Osteoblast (primary cell): ENCODE measurements at regions not wholly inside any gene's neighbourhood (a gene's known extent, or its start where the extent isn't known, plus 50 kb on each side); places are given as distances from the start of the nearest gene placed in this dataset.

ENCODE experiments used
- DNase-seq: peaks from one replicate; pipeline ENCODE4 v3.0.0; 2011; ENCODE audit warnings: low spot score, mixed read lengths; ENCODE audit not compliant: insufficient read length; ENCODE audit errors: missing footprints
- H2AFZ ChIP-seq: 2 replicates; pipeline ENCODE4 v1.6.0; 2011; ENCODE audit warnings: mild to moderate bottlenecking, low read length
- H3K27ac ChIP-seq: 2 replicates; pipeline ENCODE4 v1.5.1; 2011; ENCODE audit warnings: mild to moderate bottlenecking, low read depth, low read length, moderate library complexity
- H3K27me3 ChIP-seq: 2 replicates; pipeline ENCODE4 v1.6.0; 2012; ENCODE audit warnings: mild to moderate bottlenecking, control low read depth, inconsistent platforms, low read length, moderate library complexity; ENCODE audit not compliant: insufficient read depth
- H3K36me3 ChIP-seq: 2 replicates; pipeline ENCODE4 v1.5.1; 2011; ENCODE audit warnings: mild to moderate bottlenecking, low read length, control low read depth, moderate library complexity; ENCODE audit not compliant: insufficient read depth
- H3K4me1 ChIP-seq: 2 replicates; pipeline ENCODE4 v1.5.1; 2011; ENCODE audit warnings: mild to moderate bottlenecking, low read length, control low read depth, moderate library complexity; ENCODE audit not compliant: insufficient read depth
- H3K4me2 ChIP-seq: 2 replicates; pipeline ENCODE4 v1.6.0; 2011; ENCODE audit warnings: mild to moderate bottlenecking, low read length; ENCODE audit not compliant: insufficient read depth
- H3K4me3 ChIP-seq: fragments of 200-600 bp; sonication (generic); 3 replicates; pipeline ENCODE4 v1.5.1; 2012; ENCODE audit warnings: mild to moderate bottlenecking, low read length, inconsistent platforms; ENCODE audit not compliant: insufficient read depth
- H3K79me2 ChIP-seq: 2 replicates; pipeline ENCODE4 v1.6.0; 2012; ENCODE audit warnings: mild to moderate bottlenecking, low read length, control low read depth, inconsistent platforms; ENCODE audit not compliant: insufficient read depth
- H3K9me3 ChIP-seq: 2 replicates; pipeline ENCODE4 v1.5.1; 2011; ENCODE audit warnings: low read depth, low read length, control low read depth
- H4K20me1 ChIP-seq: 2 replicates; pipeline ENCODE4 v1.6.0; 2012; ENCODE audit warnings: mild to moderate bottlenecking, low read length, control low read depth; ENCODE audit not compliant: insufficient read depth
- TF ChIP-seq, protein P1 (sequence below): IDR thresholded peaks from 2 replicates; pipeline ENCODE4 v1.5.1; 2011; ENCODE audit warnings: mild to moderate bottlenecking, low read depth, low read length, moderate library complexity; ENCODE audit errors: extremely low read depth

DNA sequence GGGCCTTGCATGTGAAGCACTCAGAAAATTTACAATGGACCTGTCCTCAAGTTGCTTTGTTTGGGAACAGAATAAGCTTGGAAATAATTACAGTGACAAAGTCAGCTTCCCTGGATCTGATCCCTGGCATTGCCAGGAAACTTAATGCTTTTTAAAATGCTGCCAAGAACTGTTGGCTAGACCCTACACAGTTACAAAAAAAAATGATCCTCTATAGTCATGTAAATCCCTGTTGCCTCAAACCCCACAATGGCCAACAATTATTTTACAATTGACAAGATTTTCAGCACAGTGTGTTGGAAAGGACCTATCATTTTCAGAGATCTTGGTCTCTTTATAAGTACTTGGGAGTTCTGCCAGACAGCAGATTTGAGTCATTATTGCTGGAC is 470.4 kb upstream of the ACVR2A start:
- H3K4me1 ChIP-seq: no peaks in the 10 kb centered on the region
- DNase-seq: no peak
- no peak overlapping the region for H3K4me2 ChIP-seq
- no peak overlapping the region for H3K4me3 ChIP-seq
- TF ChIP-seq, protein P1, sequence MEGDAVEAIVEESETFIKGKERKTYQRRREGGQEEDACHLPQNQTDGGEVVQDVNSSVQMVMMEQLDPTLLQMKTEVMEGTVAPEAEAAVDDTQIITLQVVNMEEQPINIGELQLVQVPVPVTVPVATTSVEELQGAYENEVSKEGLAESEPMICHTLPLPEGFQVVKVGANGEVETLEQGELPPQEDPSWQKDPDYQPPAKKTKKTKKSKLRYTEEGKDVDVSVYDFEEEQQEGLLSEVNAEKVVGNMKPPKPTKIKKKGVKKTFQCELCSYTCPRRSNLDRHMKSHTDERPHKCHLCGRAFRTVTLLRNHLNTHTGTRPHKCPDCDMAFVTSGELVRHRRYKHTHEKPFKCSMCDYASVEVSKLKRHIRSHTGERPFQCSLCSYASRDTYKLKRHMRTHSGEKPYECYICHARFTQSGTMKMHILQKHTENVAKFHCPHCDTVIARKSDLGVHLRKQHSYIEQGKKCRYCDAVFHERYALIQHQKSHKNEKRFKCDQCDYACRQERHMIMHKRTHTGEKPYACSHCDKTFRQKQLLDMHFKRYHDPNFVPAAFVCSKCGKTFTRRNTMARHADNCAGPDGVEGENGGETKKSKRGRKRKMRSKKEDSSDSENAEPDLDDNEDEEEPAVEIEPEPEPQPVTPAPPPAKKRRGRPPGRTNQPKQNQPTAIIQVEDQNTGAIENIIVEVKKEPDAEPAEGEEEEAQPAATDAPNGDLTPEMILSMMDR: no peak
- no peaks in the 10 kb centered on the region for H3K36me3 ChIP-seq
- no peaks in the 10 kb centered on the region for H3K9me3 ChIP-seq
- no peak overlapping the region for H3K27ac ChIP-seq
- no peaks in the 10 kb centered on the region for H3K79me2 ChIP-seq
- no peak overlapping the region for H2AFZ ChIP-seq
- no peaks in the 10 kb centered on the region for H4K20me1 ChIP-seq
- no peaks in the 10 kb centered on the region for H3K27me3 ChIP-seq

DNA sequence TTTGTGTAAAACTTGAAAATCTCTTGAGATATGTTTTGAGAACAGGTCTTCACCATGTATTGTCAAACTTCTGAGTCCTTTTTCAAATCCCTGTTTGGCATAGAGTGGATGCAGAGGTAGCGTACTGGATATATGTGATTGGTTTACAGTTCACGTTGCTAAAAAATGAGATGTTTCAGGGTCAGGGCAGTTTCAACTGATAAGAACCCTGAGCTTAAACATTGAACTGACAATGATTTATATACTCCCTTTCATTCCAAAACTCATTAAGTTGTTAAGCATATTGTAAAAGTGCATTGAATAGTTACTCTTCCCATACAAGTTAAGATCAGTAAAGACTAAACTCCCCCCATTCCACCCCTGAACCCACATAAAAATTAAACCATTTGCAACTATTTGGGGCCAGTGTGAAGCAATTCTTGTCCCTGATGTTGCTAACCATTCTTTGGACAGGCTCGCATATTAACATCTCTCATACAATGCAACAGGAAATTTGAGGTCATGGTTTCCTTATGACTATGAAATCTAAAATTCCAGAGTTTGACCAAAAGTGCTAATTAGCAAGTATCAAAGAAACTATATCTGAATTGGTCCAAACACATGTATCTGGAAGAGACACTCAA is 470.9 kb upstream of the ACVR2A start:
- Histone ChIP-seq H4K20me1 (no peaks in the 10 kb centered on the region), H3K4me1 (no peaks in the 10 kb centered on the region), H3K79me2 (no peaks in the 10 kb centered on the region), H3K27ac (no peak overlapping the region), H3K9me3 (no peaks in the 10 kb centered on the region), H3K4me3 (no peak overlapping the region), H2AFZ (no peak overlapping the region), H3K4me2 (no peak overlapping the region), H3K36me3 (no peaks in the 10 kb centered on the region), H3K27me3 (no peaks in the 10 kb centered on the region)
- TF ChIP-seq, protein P1: no peak
- DNase-seq: no peak

DNA sequence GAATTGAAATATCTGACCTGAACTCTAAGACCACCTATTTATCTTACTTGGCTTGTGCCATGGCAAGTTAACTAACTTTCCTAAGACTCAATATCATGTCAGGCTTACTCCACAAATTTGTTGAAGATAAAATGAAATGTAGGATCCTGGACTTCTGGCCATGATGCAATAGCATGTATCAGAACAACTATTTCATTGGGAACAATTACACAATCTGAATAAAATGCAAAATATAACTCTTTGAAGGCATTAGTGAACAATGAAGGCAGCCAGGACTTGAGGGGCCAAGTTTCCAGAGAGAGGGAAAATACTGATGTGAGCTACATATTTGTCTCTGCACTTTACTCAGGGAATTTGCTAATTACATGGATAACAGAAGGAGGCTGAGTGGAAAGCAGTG is 476.5 kb upstream of the ACVR2A start:
- no peaks in the 10 kb centered on the region for H3K36me3 ChIP-seq
- H4K20me1 ChIP-seq: no peaks in the 10 kb centered on the region
- no peak for DNase-seq
- H3K9me3 ChIP-seq: no peaks in the 10 kb centered on the region
- no peak overlapping the region for H2AFZ ChIP-seq
- no peaks in the 10 kb centered on the region for H3K4me1 ChIP-seq
- TF ChIP-seq, protein P1: no peak
- H3K79me2 ChIP-seq: no peaks in the 10 kb centered on the region
- H3K4me3 ChIP-seq: no peak overlapping the region
- no peak overlapping the region for H3K4me2 ChIP-seq
- no peaks in the 10 kb centered on the region for H3K27me3 ChIP-seq
- H3K27ac ChIP-seq: no peak overlapping the region

DNA sequence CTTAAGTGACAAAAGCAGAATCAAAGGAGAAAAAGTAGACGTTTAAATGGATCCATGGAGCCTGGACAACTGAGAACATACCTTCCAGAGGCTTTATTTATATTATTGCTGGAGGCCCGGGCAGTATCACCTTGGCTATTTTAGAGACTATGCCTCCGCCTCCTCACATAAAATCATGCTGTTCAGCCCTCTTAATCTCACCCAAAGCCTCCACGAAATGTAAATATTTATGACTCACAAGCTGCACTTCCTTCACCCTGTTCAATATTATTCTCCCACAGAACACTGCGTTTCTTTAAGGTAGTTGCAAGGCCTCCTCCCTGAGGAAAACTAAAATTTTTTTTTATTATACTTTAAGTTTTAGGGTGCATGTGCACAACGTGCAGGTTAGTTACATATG is 478.6 kb upstream of the ACVR2A start:
- H3K4me1 ChIP-seq: no peaks in the 10 kb centered on the region
- H3K27ac ChIP-seq: no peak overlapping the region
- H3K4me3 ChIP-seq: no peak overlapping the region
- TF ChIP-seq, protein P1: no peak
- no peaks in the 10 kb centered on the region for H4K20me1 ChIP-seq
- no peaks in the 10 kb centered on the region for H3K9me3 ChIP-seq
- H3K27me3 ChIP-seq: no peaks in the 10 kb centered on the region
- no peak overlapping the region for H3K4me2 ChIP-seq
- no peaks in the 10 kb centered on the region for H3K36me3 ChIP-seq
- no peak overlapping the region for H2AFZ ChIP-seq
- no peaks in the 10 kb centered on the region for H3K79me2 ChIP-seq
- DNase-seq: no peak
